ENCODE measurements at regions not wholly inside any gene's neighbourhood (a gene's known extent, or its start where the extent isn't known, plus 50 kb on each side); places are given as distances from the start of the nearest gene placed in this dataset.

DNA sequence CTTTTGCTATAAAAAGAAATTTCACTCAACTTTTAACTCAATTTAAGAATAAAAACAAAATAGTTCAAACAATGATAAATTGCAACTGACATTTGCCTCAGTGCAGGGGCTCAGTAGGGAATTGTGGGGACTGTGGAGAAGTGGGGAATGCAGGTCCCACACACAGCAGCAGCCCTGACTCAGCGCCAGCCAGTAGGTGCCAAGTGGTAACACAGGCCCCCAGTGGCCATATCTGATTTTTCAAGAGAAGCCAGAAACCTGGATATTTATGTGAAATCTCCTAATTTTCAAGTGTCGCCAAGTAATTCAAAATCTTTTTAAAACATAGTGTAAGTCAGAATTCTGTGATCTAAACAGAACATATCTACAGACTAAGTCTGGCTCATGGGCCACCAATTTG, 186.3 kb downstream of the EN1 start:
- DNase-seq, result no peak

DNA sequence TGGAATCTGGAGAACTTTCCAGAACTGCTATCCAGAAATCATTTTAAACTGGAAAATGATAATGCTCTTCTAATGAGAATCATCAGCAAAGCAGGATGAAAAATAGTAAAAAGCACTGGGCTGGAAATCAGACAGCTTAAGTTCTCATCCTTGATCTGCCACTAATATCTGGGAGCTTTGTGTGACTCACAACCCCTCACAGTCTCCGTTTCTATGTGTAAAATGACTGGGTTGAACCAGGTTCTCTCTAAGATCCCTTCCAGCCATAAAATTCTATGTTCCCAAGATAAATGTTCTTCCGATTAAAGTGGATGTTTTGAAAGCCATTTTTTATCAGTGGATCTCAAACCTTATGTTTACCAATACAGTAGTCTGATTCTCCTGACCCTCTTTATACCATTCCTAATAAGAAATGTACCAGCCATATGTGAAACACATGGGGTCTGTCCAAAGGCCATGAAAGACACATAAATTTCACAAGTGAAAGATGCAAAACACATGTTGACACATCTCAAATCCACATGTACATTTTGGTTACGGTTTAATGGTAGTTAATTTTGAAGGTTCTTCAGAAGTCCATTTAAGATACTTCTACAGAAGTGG, 188.8 kb downstream of the EN1 start:
- DNase-seq, result no peak

DNA sequence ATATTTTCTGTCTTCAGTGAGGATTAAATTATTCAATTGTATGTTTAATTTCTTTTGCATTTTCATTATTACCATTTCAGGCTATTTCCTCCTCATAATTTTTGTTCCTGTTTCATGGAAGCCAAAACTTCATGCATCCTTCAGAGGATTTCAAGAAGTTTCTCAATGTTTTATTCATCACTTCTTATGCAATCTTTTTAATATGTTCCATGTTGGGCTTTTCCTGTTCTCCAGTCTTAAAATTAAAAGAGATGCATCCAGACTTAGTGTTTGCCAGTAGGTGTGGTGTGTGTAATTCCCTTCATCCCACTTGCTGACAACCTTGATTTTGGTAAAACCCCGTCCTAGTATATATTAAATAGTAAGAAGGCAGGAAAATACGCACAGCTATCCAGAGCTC, 190.0 kb downstream of the EN1 start:
- DNase-seq, result no peak

GRCh38 chr2:118654945-118655344, 192.5 kb downstream of the EN1 start:
- no peak for DNase-seq

DNA sequence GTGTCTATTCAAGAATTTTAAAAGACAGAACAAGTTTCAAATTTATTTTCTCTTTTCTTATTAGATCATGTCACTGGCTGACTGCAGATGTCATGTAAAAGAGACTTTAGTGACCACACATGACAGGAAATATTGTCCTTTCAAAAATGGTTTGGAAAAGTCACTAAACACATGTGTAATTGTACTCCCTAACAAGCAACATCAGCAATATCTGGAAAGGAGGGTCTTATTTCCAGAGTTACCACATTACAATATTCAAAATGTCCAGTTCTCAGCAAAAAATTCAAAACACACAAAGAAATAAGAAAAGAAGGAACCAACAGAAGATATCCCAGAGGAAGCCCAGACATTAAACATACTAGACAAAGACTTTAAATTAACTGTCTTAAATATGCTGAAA, 197.1 kb downstream of the EN1 start:
- no peak for DNase-seq

- DNase-seq, result no peak
These were observed 201.6 kb downstream of the EN1 start for GRCh38 chr2:118645876-118646275.

- DNase-seq, result no peak
These were observed 203.3 kb downstream of the EN1 start for GRCh38 chr2:118644190-118644589.

DNA sequence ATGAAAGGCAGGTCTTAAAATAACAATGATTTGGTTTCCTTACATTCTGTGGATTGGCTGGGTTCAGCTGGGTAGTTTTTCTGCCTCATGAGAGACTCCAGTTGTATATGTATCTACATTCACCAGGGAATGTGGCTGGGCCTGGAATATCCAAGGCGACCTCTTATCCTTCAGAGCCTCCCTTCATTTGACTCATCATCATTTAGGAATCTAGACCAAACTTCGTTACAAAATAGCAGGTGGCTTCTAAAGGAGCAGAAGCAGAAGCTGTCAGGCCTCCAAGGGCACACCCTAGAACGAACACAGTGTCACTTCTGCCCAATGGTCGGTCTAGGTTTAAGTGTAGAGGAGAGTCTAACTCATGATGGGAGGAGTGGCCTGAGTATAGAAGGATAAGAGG, 204.2 kb downstream of the EN1 start:
- no peak for DNase-seq

DNA sequence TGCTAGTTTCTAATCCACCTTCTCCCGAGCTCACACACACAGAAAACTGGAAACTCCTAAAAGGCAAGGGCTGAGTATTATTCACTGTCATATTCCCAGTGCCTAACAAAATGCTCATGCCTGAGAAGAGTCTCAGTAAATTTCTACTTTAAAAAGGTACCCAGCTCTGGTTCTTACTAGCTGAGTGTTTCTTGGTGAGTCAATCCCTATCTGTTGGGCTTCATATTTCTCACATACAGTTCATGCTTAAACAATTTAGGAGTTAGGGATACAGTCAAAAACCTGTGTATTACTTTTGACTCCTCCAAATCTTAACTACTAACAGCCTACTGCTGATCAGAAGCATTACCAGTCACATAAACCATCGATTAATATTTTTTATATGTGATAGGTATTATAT, 204.9 kb downstream of the EN1 start:
- DNase-seq, result no peak

DNA sequence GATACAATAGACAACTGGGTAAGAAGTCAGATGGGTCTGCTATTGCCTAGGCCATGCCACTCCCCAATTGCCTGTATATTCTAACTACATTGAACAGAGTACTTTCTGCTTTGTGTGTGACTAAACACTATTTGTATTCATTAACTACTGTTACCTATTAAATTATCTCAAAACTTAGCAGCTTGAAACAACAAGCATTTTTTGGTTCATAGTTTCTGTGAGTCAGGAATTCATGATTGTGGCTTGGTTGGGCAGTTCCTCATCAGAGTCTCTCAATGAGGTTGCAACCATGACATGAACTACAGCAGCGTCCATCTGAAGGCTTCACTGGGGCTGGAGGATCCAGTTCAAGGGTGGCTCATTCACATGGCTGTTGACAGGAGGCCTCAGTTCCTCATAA, 205.7 kb downstream of the EN1 start:
- DNase-seq, result no peak

DNA sequence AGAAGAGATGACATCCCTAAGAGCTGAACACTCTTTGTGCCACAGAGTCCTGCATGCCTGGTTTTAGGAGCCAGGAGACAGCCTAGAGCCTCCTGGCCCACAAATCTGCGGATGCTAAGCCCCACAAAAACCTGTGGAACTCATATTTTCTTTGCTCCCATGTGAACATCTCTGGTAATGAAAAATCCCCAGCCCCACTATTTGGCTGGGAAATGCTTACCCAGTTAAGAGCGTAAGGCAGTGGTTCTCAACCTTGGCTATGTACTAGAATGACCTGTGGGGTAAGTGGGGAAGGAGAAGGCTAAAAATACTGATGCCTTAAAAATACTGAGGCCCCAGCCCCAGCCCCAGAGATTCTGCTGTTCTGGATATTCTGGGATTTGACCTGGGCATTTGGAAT, 208.1 kb downstream of the EN1 start:
- no peak for DNase-seq

GRCh38 chr2:118638453-118638852, 209.0 kb downstream of the EN1 start:
- no peak for DNase-seq

DNA sequence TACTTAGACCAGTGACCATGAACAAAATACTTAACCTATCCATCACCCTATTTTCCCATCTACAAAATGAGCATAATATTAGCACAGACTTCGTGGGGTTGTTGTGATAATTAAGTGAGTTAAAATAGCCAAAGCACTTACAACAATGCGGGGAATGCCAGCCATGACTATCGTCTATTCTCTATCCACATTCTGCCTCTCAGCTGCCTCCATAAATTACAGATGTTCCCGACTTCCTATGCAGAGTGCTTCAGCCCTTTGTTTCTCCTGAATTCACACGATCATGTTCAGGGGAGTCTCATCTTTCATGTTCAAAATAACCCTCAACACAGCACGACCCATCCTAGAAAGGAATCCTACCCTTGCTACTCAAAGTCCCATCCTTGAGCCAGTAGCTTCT, 211.6 kb downstream of the EN1 start:
- DNase-seq, result no peak

GRCh38 chr2:118634876-118635275, 212.6 kb downstream of the EN1 start:
- no peak for DNase-seq

GRCh38 chr2:118633371-118634018, 214.0 kb downstream of the EN1 start:
- no peak for DNase-seq

DNA sequence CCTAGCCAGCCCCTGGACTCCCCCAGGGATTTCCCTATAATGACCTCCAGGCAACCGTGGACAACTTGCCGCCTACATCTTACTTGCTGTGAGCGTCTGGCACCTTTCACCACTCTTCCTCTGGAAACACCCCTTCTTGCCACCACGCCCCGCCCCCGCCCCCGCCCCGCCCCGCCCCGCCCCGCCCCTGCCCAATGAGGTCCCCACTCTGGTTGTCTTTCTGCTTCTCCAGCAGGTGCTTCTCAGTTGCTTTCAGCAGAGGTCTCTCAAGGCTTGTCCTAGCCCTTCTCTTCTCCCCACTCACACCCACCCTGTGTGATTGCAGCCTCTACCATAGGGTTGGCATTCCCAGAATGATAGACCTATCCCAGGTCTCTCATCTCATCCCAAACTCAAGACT, 214.5 kb downstream of the EN1 start:
- DNase-seq, result no peak

DNA sequence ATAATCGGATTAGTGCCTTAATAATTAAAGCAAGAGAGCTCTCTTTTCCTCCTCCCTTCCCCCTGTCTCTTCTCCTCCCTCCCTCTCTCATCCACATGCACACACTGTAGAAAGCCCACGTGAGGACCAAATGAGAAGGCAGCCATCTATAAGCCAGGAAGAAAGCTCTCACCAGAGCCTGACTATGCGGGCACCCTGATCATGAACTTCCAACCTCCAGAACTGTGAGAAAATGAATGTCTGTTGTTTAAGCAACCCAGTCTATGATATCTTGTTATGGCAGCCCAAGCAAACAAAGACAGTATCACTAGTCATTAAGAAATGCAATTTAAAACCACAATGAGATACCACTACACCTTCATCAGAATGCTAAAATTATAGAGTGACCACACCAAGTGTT, 220.3 kb downstream of the EN1 start:
- DNase-seq, result no peak

- no peak for DNase-seq
These were observed 224.5 kb downstream of the EN1 start for GRCh38 chr2:118622913-118623312.

- DNase-seq, result no peak
These were observed 225.3 kb downstream of the EN1 start for GRCh38 chr2:118622108-118622507.

DNA sequence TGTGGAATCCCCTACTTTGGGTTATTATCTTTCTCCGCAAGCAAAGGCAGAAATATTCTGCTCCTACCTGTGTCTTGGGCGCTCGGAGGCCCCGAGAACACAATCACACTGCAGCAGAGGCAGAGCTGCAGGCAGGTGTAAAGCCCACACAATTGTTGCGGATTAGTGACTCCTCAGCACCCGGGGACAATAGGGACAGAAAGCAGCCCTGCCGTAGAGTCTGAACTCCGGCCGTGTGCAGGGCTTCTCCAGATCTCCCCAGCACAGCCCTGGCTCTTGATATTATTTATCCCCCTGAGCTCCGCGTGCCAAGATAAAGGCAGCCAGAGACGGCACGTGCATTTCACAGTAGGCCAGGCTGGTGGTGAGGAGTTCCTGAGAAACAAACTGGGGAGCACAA, 229.2 kb downstream of the EN1 start:
- DNase-seq, result no peak

- DNase-seq, result no peak
These were observed 231.0 kb downstream of the EN1 start for GRCh38 chr2:118616432-118616831.

DNA sequence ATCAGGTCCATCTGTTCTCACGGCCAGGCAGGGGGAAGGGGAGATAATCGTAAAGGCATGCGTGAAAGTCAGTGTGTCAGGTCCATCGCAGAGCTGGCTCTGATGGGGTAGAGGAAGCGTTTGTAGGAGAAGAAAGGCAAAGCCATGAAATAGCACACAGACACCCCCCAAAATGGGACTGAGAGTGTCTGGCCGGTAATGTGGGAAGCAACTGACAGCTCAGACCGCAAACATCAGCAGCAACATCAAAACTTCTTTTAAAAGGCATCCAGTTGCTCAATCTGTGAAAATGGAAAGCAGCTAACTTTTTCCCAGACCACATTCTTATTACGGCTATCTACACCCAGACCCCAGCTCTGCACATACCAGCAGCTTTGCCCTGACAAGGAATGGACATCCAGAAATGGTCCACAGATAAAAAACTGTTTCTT, 232.6 kb downstream of the EN1 start:
- no peak for DNase-seq

- no peak for DNase-seq
These were observed 233.7 kb downstream of the EN1 start for GRCh38 chr2:118613737-118614136.

DNA sequence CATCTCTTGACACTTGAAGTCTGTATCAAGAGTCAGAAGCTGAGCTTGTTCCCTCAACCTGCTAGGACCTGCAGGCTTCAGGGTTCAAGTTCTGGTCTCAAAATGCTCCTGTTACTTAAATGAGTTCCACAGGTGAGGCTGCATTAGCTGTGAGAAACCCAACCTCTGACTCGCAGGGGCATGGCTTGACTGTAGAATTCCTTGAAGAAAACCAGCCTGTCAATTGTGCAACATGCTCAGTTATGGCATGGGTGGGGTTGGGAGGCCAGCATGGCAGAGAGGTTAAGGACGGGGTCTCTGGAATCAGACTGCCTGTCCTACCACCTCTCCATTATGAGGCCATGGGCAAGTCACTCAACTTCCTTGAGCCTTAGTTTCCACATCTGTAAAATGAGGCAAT, 235.8 kb downstream of the EN1 start:
- DNase-seq, result no peak

GRCh38 chr2:118609138-118609537, 238.3 kb downstream of the EN1 start:
- DNase-seq, result no peak
